NCI-H510A (cell line): ENCODE measurements at regions not wholly inside any gene's neighbourhood (a gene's known extent, or its start where the extent isn't known, plus 50 kb on each side); places are given as distances from the start of the nearest gene placed in this dataset.

ENCODE experiments used
- DNase-seq: peaks from one replicate; lab custom pipeline; 2025; lab: John Stamatoyannopoulos, UW

DNA sequence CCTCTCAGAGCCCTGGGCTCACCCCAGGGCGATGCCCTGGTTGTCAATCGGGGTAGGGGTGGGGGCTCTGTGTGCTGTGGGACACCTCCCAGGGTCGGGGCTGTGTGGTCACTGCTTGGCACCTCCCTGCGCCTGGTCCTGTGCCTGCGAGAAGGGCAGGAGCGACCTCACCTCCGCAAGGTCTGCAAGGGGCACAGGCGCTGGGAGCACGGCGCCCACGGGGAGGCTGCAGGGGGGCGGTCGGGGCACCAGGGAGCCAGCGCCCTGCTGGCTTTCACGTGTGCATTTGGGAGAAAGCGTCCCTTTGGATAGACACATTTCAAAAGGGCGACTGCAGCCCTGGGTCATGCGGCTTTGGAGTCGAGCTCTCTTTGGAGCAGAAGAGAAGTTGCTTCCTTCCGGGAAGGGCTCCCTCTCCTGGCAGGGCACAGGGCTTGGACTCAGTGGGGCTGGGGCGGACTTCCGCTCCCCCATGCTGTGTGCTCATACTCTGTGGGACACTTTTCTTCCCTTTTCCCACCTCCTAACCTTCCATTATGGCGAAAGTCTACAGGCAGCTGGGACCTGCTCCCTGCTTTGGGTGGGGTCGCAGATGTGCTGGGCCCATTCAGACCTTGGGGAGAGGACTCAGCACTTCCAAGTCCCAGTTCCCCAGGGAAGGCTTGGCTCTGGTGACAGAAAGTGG is 52.9 kb upstream of the SLC28A3 start:
- DNase-seq = no peak

DNA sequence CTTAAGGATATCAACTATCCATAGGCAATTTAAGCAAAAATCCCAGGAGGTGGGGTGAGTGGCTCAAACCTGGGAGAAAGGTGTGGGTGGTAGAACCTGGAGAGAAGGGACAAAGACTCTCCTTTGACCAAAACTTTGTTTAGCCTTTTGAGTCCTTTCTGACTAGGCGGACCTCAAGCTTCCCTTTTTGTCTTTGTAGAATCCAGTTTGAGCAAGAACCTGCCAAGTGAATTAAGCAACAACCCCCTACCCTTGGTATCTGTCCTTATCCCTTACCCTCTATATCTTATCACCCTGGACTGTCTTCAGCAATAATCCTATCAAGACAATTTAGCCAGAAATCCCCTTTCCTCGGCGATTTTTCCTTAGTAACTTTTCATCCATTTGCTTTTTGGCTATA is 53.5 kb upstream of the SLC28A3 start:
- no peak for DNase-seq

GRCh38 chr9:84397151-84397728 is 56.7 kb upstream of the SLC28A3 start:
- no peak for DNase-seq

- no peak for DNase-seq
These were observed 57.3 kb upstream of the SLC28A3 start for GRCh38 chr9:84397822-84398221.

GRCh38 chr9:84402517-84402916 is 62.0 kb upstream of the SLC28A3 start:
- no peak for DNase-seq

- no peak for DNase-seq
These were observed 62.7 kb upstream of the SLC28A3 start for GRCh38 chr9:84403288-84403687.

GRCh38 chr9:84404095-84404686 is 63.6 kb upstream of the SLC28A3 start:
- DNase-seq = no peak

GRCh38 chr9:84405667-84406066 is 65.1 kb upstream of the SLC28A3 start:
- DNase-seq = no peak

- no peak for DNase-seq
These were observed 67.9 kb upstream of the SLC28A3 start for GRCh38 chr9:84408416-84408815.

DNA sequence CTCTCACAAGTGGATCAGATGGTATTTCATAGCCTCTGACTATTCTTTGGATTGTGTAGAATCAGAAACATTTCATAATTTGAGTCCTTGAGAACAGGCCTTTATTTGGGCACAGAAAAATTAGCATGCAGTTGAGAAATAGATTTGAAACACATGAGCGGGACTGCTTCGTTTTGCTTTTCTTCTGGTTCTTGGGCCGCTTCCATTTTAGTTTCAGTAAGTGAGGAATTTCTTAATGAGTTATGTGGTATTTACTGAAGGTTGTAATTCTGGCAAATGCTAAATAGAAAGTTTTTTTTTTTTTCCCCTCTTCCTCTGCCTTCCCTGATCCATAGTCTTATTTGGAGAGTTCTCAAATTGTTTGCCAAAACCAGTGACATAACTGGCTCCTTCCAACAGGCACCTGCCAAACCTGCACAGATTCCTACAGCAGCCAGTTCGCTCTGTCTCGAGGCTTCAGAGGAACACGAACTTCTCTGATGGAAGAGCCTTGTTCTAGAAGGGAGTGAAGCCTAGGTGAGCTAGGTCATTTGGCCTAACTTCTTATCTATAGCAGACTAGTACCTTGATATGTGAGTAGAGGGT is 71.2 kb upstream of the SLC28A3 start:
- no peak for DNase-seq

DNA sequence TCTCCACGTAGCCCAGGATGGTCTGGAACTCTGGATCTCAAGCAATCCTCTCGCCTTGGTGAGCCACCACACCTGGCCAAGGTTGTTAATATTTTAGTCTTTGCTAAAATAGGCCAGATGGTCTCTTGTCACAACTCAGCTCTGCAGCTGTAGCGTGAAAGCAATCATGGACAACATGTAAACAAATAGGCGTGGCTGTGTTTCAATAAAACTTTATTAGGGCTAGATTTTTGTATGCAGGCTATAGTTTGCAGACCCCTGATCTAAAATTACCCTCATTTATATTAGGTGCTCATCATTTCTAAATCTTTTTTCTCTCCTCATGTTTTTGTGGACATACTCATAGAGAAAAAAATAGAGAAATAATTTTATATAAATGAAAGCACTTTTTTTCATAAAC is 72.1 kb upstream of the SLC28A3 start:
- no peak for DNase-seq

GRCh38 chr9:84413301-84413700 is 72.7 kb upstream of the SLC28A3 start:
- no peak for DNase-seq

DNA sequence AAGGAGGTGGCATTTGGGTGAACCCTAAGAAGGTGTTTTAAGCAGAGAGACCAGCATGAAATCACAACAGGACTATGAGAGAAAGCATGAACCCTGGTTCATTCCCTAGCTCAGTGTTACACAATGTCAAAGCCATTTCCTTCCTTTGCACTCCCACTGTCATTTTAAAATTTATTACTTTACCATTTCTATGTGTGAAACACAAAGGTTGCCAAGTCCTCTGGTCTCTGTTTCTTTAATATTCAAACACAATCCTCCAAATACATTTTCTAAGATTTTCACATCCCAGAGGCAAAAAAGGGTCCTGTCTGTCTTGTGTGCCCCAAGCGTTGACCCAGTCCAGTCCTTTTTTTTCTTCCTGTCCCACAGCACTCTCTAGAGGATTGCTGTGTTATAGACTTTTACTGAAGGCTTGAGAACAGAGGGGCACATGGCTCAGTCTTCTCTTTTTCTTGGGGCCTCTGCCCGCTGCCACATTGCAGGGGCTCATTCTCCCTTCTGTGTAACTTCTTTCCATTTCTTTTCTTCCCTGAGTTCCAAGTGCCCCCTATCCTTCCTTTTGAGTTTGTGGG is 78.6 kb upstream of the SLC28A3 start:
- no peak for DNase-seq

DNA sequence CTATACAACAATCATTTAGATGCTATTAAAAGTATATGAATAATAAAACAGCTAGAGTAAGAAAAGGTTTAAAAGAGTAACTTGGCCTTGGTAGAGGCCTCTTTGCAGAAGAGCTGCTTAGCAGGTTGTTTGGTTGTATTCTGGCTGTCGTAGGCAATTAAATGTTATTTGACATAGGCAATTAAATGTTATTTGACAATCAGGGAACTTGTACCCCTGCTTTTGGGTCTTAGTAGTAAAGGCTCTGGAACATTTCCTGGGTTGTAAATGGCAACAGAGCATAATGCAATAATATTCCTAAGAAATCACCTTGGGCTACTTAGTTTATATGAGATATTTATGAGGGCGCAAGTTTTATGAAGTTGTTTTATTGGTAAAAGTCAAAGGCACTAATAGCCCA is 84.4 kb upstream of the SLC28A3 start:
- no peak for DNase-seq

GRCh38 chr9:84432746-84433145 is 92.2 kb upstream of the SLC28A3 start:
- DNase-seq = no peak

GRCh38 chr9:84435902-84436301 is 95.3 kb upstream of the SLC28A3 start:
- no peak for DNase-seq

DNA sequence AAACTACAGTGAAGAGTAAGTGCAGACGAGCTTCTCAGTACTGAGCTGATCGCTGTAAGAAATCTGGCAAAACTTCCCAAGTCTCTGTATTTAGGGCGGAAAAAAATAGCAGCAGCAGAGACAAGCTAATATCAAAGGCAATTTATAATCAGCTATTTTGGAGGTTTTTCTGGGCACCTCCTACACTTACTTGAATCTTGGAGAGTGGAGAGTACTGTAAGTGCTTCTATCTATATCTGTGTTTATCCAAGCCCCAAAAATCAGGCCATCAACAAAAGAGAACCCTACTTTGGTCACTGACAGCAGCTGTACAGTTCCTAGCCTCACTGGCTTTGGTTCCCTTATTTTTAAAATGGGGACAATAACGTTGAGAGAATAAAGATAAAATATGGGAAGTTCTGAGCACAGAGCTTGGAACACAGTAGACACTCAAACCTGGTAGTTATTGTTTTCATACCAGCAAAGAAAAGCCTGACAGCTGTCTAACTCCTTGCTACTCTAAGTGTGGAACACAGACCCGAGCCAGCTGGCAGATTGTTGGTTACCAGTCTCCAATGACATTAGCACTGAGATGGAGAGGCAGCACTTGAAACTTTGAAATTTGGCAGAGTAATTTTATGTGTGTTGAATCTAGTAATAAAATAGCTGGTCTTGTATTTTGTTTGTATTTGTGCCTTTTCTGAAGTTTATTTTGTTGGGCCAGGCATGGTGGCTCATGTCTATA is 96.0 kb upstream of the SLC28A3 start:
- DNase-seq = no peak

GRCh38 chr9:84438391-84438790 is 97.8 kb upstream of the SLC28A3 start:
- DNase-seq = no peak

DNA sequence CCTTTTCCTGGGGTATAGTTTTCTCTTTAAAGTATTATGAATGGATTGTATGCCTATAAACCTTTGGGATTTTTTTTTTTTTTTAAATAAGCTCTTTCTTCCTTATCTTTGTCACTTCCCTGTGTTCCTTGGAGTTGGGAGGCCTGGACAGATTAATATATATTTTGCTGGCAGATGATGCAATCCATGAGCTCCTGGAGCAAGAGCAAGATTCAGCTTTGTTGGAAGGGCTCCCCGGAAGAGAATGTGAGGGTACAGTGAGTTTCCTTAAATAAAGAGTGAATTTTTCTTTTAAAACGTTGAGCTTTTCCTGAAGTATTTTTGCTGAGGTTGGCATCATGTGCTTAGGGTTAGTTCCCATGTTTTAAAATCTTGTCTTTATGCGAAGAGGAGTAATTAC is 98.7 kb upstream of the SLC28A3 start:
- no peak for DNase-seq

DNA sequence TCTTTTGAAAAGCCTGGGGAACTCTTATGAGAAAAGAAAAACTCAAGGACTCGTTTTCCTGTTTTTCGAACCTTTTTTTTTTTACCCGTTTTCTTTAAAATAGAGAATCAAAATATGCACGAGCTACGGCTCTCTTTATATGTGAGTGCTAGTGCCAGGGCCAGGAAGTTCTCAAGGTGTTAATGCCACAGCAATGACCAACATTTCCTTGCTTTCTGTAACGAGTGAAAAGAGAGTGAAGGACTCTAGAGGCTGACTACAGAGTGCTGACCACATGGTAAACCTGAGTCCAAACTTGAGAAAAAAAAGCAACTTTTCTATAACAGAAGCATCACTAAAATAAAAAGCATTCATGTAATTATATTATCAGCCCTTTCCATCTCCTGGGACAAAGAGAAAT is 102.2 kb upstream of the SLC28A3 start:
- no peak for DNase-seq

GRCh38 chr9:84445737-84446136 is 105.2 kb upstream of the SLC28A3 start:
- no peak for DNase-seq

DNA sequence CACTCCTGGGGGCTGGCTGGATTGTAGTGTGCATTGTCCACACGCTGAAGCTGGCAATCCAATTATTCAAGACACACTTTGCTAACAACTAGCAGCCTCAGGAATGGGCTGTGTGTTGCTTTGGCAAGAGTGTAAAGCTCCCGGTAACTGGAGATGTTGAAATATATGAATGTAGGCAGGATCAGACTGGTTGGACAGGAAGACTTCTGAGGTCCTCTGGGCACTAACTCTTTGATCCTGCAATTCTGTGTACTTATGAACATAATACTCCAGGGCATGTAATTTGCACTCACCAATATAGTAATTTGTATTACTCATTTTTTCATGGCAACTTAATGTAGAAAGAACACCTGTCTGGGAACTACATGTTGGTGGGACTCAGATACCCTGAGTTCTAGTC is 106.7 kb upstream of the SLC28A3 start:
- DNase-seq = peak; percentile 5
